Ishikawa (cell line): ENCODE measurements at regions not wholly inside any gene's neighbourhood (a gene's known extent, or its start where the extent isn't known, plus 50 kb on each side); places are given as distances from the start of the nearest gene placed in this dataset.

Source experiments
- CEBPB ChIP-seq: IDR thresholded peaks from 2 replicates; pipeline ENCODE4 v1.6.1; 2012
- CREB1 ChIP-seq: IDR thresholded peaks from 2 replicates; pipeline ENCODE4 v1.6.1; 2012; ENCODE audit warnings: low read depth
- EGR1 ChIP-seq: IDR thresholded peaks from 2 replicates; pipeline ENCODE4 v1.6.1; 2012
- EP300 ChIP-seq: IDR thresholded peaks from 2 replicates; pipeline ENCODE4 v1.6.1; 2012; ENCODE audit warnings: borderline replicate concordance
- FOXM1 ChIP-seq: IDR thresholded peaks from 2 replicates; pipeline ENCODE4 v1.6.1; 2012; ENCODE audit warnings: low read depth, borderline replicate concordance
- NFIC ChIP-seq: IDR thresholded peaks from 2 replicates; pipeline ENCODE4 v1.6.1; 2012
- RAD21 ChIP-seq: IDR thresholded peaks from 2 replicates; pipeline ENCODE4 v1.6.1; 2012; ENCODE audit warnings: low read depth
- TAF1 ChIP-seq: IDR thresholded peaks from 2 replicates; pipeline ENCODE4 v1.6.1; 2012; ENCODE audit warnings: low read depth, mild to moderate bottlenecking
- TCF12 ChIP-seq: IDR thresholded peaks from 2 replicates; pipeline ENCODE4 v1.6.1; 2012; ENCODE audit warnings: low read depth
- TEAD4 ChIP-seq: IDR thresholded peaks from 2 replicates; pipeline ENCODE4 v1.6.1; 2012
- YY1 ChIP-seq: IDR thresholded peaks from 2 replicates; pipeline ENCODE4 v1.6.1; 2012; ENCODE audit warnings: low read depth
- ZBTB7A ChIP-seq: IDR thresholded peaks from 2 replicates; pipeline ENCODE4 v1.6.1; 2012; ENCODE audit warnings: low read depth
- TF ChIP-seq, protein P1 (sequence below): IDR thresholded peaks from 2 replicates; pipeline ENCODE4 v1.6.1; 2012; ENCODE audit warnings: low read depth, mild to moderate bottlenecking
- TF ChIP-seq, protein P2 (sequence below): IDR thresholded peaks from 2 replicates; pipeline ENCODE4 v1.6.1; 2012
- TF ChIP-seq, protein P3 (sequence below): IDR thresholded peaks from 2 replicates; pipeline ENCODE4 v1.6.1; 2012

DNA sequence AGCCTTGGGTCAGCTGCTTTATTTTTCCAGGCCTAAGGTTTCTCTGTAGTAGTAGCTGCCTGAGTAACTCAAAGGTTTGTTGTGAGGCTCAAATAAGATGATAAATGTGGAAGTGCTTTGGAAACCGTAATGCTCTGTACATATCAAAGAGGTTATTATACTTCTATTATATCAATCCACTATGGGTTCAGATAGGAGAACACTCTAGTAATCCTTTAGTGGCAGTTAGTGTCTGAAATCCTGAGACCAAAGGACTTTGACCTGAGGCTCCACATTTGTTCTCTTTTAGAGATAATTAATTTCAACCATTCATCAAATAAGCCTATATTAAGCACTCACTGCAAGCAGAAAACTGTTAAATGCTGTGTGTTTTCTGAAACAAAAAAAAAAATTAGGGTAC is 128.6 kb upstream of the BCL6 start:
- TF ChIP-seq TEAD4 = no peak
- TF ChIP-seq, protein P1, sequence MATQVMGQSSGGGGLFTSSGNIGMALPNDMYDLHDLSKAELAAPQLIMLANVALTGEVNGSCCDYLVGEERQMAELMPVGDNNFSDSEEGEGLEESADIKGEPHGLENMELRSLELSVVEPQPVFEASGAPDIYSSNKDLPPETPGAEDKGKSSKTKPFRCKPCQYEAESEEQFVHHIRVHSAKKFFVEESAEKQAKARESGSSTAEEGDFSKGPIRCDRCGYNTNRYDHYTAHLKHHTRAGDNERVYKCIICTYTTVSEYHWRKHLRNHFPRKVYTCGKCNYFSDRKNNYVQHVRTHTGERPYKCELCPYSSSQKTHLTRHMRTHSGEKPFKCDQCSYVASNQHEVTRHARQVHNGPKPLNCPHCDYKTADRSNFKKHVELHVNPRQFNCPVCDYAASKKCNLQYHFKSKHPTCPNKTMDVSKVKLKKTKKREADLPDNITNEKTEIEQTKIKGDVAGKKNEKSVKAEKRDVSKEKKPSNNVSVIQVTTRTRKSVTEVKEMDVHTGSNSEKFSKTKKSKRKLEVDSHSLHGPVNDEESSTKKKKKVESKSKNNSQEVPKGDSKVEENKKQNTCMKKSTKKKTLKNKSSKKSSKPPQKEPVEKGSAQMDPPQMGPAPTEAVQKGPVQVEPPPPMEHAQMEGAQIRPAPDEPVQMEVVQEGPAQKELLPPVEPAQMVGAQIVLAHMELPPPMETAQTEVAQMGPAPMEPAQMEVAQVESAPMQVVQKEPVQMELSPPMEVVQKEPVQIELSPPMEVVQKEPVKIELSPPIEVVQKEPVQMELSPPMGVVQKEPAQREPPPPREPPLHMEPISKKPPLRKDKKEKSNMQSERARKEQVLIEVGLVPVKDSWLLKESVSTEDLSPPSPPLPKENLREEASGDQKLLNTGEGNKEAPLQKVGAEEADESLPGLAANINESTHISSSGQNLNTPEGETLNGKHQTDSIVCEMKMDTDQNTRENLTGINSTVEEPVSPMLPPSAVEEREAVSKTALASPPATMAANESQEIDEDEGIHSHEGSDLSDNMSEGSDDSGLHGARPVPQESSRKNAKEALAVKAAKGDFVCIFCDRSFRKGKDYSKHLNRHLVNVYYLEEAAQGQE = no peak
- no peak for TF ChIP-seq CREB1
- TF ChIP-seq EP300 = no peak
- no peak for TF ChIP-seq RAD21
- TF ChIP-seq, protein P2, sequence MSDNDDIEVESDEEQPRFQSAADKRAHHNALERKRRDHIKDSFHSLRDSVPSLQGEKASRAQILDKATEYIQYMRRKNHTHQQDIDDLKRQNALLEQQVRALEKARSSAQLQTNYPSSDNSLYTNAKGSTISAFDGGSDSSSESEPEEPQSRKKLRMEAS = no peak
- TF ChIP-seq YY1 = no peak
- no peak for TF ChIP-seq EGR1
- TF ChIP-seq ZBTB7A = no peak
- TF ChIP-seq TCF12 = no peak
- TF ChIP-seq CEBPB = no peak

DNA sequence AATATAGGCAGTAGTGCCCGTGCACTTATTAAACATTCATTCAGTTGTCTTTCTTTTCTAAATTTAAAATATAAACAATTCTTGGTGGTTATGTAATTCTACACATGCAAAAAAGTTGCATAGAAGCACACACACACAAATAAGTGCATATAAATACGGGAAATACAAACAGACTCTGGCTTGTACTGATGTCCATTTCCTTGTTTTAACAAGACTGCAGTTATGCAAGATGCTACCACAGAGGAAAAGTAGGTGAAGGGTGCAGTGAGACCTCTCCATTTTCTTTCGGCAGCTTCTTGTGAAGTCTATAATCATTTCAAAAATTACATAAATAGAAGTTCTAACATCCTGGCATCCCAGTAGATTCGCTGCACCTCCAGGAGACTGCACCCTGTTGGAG is 130.6 kb upstream of the BCL6 start:
- TF ChIP-seq EGR1 = no peak
- no peak for TF ChIP-seq NFIC
- TF ChIP-seq TAF1 = no peak
- TF ChIP-seq, protein P3, sequence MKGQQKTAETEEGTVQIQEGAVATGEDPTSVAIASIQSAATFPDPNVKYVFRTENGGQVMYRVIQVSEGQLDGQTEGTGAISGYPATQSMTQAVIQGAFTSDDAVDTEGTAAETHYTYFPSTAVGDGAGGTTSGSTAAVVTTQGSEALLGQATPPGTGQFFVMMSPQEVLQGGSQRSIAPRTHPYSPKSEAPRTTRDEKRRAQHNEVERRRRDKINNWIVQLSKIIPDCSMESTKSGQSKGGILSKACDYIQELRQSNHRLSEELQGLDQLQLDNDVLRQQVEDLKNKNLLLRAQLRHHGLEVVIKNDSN = no peak
- no peak for TF ChIP-seq TCF12
- TF ChIP-seq, protein P2 = no peak
- TF ChIP-seq ZBTB7A = no peak
- no peak for TF ChIP-seq CEBPB
- TF ChIP-seq RAD21 = no peak
- TF ChIP-seq YY1 = no peak
- TF ChIP-seq EP300 = no peak
- TF ChIP-seq, protein P1 = no peak
- no peak for TF ChIP-seq FOXM1
- no peak for TF ChIP-seq TEAD4
- TF ChIP-seq CREB1 = no peak

DNA sequence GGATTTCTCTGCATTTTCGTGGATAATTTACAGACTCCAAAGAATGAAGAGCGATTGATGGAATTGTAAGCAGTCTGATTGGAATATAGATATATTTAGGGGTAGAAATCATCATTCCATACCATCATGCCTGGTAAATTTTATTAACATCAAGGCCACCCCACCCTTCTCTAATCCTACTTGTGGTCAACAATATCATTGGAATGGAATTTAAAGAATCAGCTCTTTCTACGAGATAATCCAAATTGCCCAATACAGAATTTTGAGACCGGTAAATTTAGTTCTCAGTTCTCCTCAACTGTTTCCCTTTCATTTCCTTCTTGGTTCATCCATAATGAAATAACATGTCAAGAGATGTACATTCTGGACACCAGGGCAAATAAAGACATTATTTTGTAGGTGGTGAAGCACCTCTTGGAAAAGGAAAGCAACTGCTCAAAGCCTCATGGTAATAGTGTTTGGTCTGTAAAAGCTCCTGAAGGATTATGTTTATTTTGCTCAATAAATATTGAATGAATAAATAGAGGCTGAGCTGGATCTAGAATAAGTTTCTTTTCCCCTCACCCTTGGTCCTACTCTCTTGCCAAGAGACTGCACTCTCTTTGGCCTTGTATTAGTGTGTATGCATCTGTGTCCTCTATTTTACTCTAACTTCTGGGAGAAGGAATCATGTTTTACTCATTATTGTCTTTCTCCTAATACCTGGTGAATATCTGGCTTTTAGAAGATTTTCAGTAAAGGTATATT is 133.7 kb upstream of the BCL6 start:
- TF ChIP-seq YY1 (no peak), TAF1 (no peak), CEBPB (0 out of 2 replicates have a peak, but pooled peaks have one; percentile 19)
- TF ChIP-seq, protein P2 = no peak

DNA sequence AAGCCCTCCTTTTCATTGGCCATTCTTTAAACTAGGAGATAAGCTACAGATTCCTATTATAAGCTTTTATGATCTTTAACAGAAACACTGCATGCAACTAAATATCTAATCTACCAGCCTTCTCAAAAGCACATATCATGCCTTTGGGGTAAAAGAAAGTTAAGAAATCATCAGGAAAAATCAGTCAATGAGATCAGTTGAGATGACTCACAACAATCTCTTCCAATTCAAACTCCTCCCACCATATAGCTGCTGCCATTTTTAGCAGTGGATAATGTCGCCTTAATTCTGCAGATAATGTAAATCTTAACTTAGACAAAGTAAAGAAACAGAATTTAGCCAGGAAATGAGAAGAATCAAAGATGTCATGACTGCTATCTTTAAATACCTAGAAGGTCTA is 135.2 kb upstream of the BCL6 start:
- TF ChIP-seq TAF1 = no peak
- TF ChIP-seq, protein P3 = no peak
- TF ChIP-seq YY1 = no peak
- TF ChIP-seq EP300 = no peak
- TF ChIP-seq EGR1 = no peak
- TF ChIP-seq CREB1 = no peak
- TF ChIP-seq, protein P1 = no peak
